Suprapubic skin (tissue), 4 donors: ENCODE measurements at regions not wholly inside any gene's neighbourhood (a gene's known extent, or its start where the extent isn't known, plus 50 kb on each side); places are given as distances from the start of the nearest gene placed in this dataset.

Experiments used
- DNase-seq, 2 donors: peaks; one replicate each; pipeline ENCODE4 v3.0.0-alpha.2; 2019; ENCODE audit warnings: low spot score in 2 of 2
- H3K27ac ChIP-seq: fragments of 200-600 bp; sonication (generic); one replicate; pipeline ENCODE4 v1.5.1; 2019
- H3K27me3 ChIP-seq: fragments of 200-600 bp; sonication (generic); one replicate; pipeline ENCODE4 v1.5.1; 2019
- H3K36me3 ChIP-seq: fragments of 200-600 bp; sonication (generic); one replicate; pipeline ENCODE4 v1.5.1; 2019
- H3K4me1 ChIP-seq: fragments of 200-600 bp; sonication (generic); one replicate; pipeline ENCODE4 v1.5.1; 2019
- H3K4me3 ChIP-seq: fragments of 200-600 bp; sonication (generic); one replicate; pipeline ENCODE4 v1.5.1; 2019; ENCODE audit warnings: mild to moderate bottlenecking
- H3K9me3 ChIP-seq: fragments of 200-600 bp; sonication (generic); one replicate; pipeline ENCODE4 v1.5.1; 2019
- CTCF ChIP-seq, 2 donors: fragments of 200-600 bp in 1 of 2; fragments of 450-650 bp in 1 of 2; sonication (generic) in 1 of 2; IDR thresholded peaks; one replicate each; pipeline ENCODE4 v1.5.1; 2016 to 2019; ENCODE audit warnings: antibody characterized with exemption in 2 of 2, mild to moderate bottlenecking in 1 of 2, moderate library complexity in 1 of 2
- EP300 ChIP-seq: sonication (generic); formaldehyde crosslinking; IDR thresholded peaks from one replicate; pipeline ENCODE4 v1.6.1; 2017; ENCODE audit warnings: antibody characterized with exemption
- POLR2A ChIP-seq, 2 donors: fragments of 450-650 bp; IDR thresholded peaks; one replicate each; pipeline ENCODE4 v1.6.1; 2017; ENCODE audit warnings: antibody characterized with exemption in 2 of 2, mild to moderate bottlenecking in 2 of 2, moderate library complexity in 2 of 2
- POLR2AphosphoS5 ChIP-seq, 3 donors: sonication (generic); formaldehyde crosslinking; IDR thresholded peaks; one replicate each; pipeline ENCODE4 v1.6.1; 2017; ENCODE audit warnings: antibody characterized with exemption in 3 of 3
- WGBS: methylation state at CpG from one replicate; pipeline ENCODE4 v1.1.5; 2018; 5-methylcytosine and 5-hydroxymethylcytosine counted together

- no peak overlapping the region for H3K4me3 ChIP-seq
- H3K9me3 ChIP-seq = no peaks in the 10 kb centered on the region
- no peak overlapping the region for H3K27ac ChIP-seq
- no peaks in the 10 kb centered on the region for H3K36me3 ChIP-seq
- TF ChIP-seq CTCF (IDR thresholded peaks at IDR 0.05) (no peak), POLR2AphosphoS5 (IDR thresholded peaks at IDR 0.05) (no peak), EP300 (no peak), POLR2A (IDR thresholded peaks at IDR 0.05) (no peak)
- DNase-seq = no peak
- no peaks in the 10 kb centered on the region for H3K27me3 ChIP-seq
- H3K4me1 ChIP-seq = peaks cover 3% of the 10 kb centered on the region
Measured at GRCh38 chr3:34363881-34364280, 565.5 kb downstream of the PDCD6IP start.

DNA sequence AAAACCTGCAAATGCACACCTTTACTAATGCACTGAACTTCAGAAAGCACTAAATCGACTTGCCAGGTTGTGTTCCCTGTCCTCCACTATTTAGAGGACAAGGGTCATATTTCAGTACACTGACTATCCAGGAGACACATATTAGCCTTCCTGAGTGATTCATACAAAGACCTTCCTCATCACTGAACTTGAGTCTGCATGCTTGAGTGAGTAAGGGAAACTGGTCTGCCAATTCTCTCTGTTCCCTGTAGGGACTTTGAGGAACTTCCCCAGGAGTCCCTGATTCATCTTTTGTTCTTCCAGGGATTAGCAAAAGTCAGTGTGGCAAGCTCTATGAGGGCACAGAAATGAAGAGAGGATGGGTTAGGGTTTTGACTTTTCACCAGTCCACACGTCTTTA, 565.9 kb downstream of the PDCD6IP start:
- WGBS = 69% methylated on average over 2 of the region's 2 CpGs

DNA sequence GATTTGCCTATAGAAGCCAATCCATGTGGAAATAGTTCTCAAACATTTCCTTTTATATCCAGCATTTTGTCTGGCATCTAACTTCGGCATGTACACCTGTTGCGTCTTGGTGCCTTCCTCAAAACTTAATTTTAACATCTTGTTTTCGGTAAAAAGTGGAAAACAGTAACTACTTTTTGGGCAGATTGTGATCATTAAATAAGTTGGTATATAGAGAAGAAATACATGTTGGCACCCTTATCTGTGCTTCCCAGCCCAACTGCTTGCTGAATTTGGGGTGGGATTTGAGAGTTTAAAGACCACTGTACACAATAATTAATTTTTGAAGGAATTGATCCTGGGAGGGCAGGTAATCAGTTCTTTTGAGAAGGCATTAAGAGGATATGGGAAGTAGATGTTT, 566.8 kb downstream of the PDCD6IP start:
- H3K36me3 ChIP-seq = no peaks in the 10 kb centered on the region
- H3K4me1 ChIP-seq = peaks cover 3% of the 10 kb centered on the region
- no peak overlapping the region for H3K27ac ChIP-seq
- no peak for DNase-seq
- no peaks in the 10 kb centered on the region for H3K27me3 ChIP-seq
- no peak overlapping the region for H3K4me3 ChIP-seq
- H3K9me3 ChIP-seq = no peaks in the 10 kb centered on the region
- 88% methylated on average over 3 of the region's 3 CpGs for WGBS
- no peak for TF ChIP-seq POLR2AphosphoS5 (IDR thresholded peaks at IDR 0.05)
- TF ChIP-seq EP300 = no peak
- TF ChIP-seq CTCF (IDR thresholded peaks at IDR 0.05) = no peak
- TF ChIP-seq POLR2A (IDR thresholded peaks at IDR 0.05) = no peak

More for the DNA sequence above, 565.9 kb downstream of the PDCD6IP start:
- Histone ChIP-seq H3K4me1 (peaks cover 3% of the 10 kb centered on the region), H3K27ac (no peak overlapping the region), H3K4me3 (no peak overlapping the region), H3K9me3 (no peaks in the 10 kb centered on the region), H3K27me3 (no peaks in the 10 kb centered on the region), H3K36me3 (no peaks in the 10 kb centered on the region)
- TF ChIP-seq CTCF (IDR thresholded peaks at IDR 0.05) (no peak), POLR2A (IDR thresholded peaks at IDR 0.05) (no peak), POLR2AphosphoS5 (IDR thresholded peaks at IDR 0.05) (no peak), EP300 (no peak)
- no peak for DNase-seq

GRCh38 chr3:34365771-34366170, 567.3 kb downstream of the PDCD6IP start:
- TF ChIP-seq POLR2AphosphoS5 (IDR thresholded peaks at IDR 0.05) (no peak), EP300 (no peak), POLR2A (IDR thresholded peaks at IDR 0.05) (no peak), CTCF (IDR thresholded peaks at IDR 0.05) (no peak)
- no peak overlapping the region for H3K4me3 ChIP-seq
- H3K9me3 ChIP-seq = no peaks in the 10 kb centered on the region
- WGBS = 68% methylated on average over 2 of the region's 2 CpGs
- DNase-seq = no peak
- H3K27me3 ChIP-seq = no peaks in the 10 kb centered on the region
- peaks cover 3% of the 10 kb centered on the region for H3K4me1 ChIP-seq
- H3K36me3 ChIP-seq = no peaks in the 10 kb centered on the region
- H3K27ac ChIP-seq = no peak overlapping the region

DNA sequence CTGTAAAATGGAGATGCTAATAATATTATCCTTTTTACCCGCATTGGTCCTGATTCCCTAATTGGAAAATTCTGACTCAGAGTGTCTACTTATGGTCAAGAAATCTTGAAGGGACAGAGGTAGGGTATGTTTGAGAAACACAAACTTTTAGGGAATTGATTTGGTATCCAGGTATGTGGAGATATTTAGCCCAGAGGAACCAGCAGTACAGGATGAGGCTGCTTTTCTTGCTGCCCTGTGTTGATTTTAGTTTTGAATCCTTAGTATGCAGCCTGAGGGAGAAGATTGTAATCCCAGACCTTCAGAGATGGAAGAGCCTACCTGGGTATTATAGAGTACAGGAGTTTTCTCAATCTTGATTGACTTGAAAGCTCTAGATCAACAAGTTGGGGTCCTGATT, 569.1 kb downstream of the PDCD6IP start:
- H3K4me3 ChIP-seq = no peak overlapping the region
- H3K9me3 ChIP-seq = no peaks in the 10 kb centered on the region
- H3K27ac ChIP-seq = no peak overlapping the region
- no peak for DNase-seq
- no peaks in the 10 kb centered on the region for H3K36me3 ChIP-seq
- 90% methylated on average over 1 of the region's 1 CpG for WGBS
- TF ChIP-seq POLR2AphosphoS5 (IDR thresholded peaks at IDR 0.05) (no peak), EP300 (no peak), POLR2A (IDR thresholded peaks at IDR 0.05) (no peak), CTCF (IDR thresholded peaks at IDR 0.05) (no peak)
- peaks cover 3% of the 10 kb centered on the region for H3K4me1 ChIP-seq
- H3K27me3 ChIP-seq = no peaks in the 10 kb centered on the region
